GM23338 (cell line): ENCODE measurements at regions not wholly inside any gene's neighbourhood (a gene's known extent, or its start where the extent isn't known, plus 50 kb on each side); places are given as distances from the start of the nearest gene placed in this dataset.

ENCODE experiments used
- EZH2 ChIP-seq: fragments of 200-600 bp; sonication (generic); IDR thresholded peaks from one replicate; pipeline ENCODE4 v1.8.0; 2017; ENCODE audit warnings: antibody characterized with exemption, mild to moderate bottlenecking, low read depth; ENCODE audit not compliant: unreplicated experiment
- EZH2phosphoT487 ChIP-seq: fragments of 200-600 bp; sonication (generic); IDR thresholded peaks from one replicate; pipeline ENCODE4 v1.8.1; 2018; ENCODE audit warnings: antibody characterized with exemption; ENCODE audit not compliant: unreplicated experiment
- JUNB ChIP-seq: IDR thresholded peaks from one replicate; pipeline ENCODE4 v1.6.1; 2016; ENCODE audit warnings: antibody characterized with exemption; ENCODE audit not compliant: unreplicated experiment
- POLR2AphosphoS5 ChIP-seq: IDR thresholded peaks from 2 replicates; pipeline ENCODE4 v1.6.1; 2016; ENCODE audit warnings: antibody characterized with exemption, low read depth
- ZNF114 ChIP-seq: fragments of 250-450 bp; sonication (Bioruptor Pico); IDR thresholded peaks from 2 replicates; pipeline ENCODE4 v1.5.0; 2020; ENCODE audit warnings: mild to moderate bottlenecking, moderate library complexity
- TF ChIP-seq, protein P1 (sequence below), 2 experiments: fragments of 200-600 bp in 1 of 2; sonication (generic) in 1 of 2; conservative IDR thresholded peaks; 2 replicates each; pipeline versions ENCODE4 v1.5.1 to v1.6.1; 2016 to 2017; ENCODE audit warnings: antibody characterized with exemption in 2 of 2, low read depth in 2 of 2, mild to moderate bottlenecking in 2 of 2, moderate library complexity in 1 of 2
- TF ChIP-seq, protein P2 (sequence below): IDR thresholded peaks from 2 replicates; pipeline ENCODE4 v1.6.1; 2016; ENCODE audit warnings: antibody characterized with exemption

DNA sequence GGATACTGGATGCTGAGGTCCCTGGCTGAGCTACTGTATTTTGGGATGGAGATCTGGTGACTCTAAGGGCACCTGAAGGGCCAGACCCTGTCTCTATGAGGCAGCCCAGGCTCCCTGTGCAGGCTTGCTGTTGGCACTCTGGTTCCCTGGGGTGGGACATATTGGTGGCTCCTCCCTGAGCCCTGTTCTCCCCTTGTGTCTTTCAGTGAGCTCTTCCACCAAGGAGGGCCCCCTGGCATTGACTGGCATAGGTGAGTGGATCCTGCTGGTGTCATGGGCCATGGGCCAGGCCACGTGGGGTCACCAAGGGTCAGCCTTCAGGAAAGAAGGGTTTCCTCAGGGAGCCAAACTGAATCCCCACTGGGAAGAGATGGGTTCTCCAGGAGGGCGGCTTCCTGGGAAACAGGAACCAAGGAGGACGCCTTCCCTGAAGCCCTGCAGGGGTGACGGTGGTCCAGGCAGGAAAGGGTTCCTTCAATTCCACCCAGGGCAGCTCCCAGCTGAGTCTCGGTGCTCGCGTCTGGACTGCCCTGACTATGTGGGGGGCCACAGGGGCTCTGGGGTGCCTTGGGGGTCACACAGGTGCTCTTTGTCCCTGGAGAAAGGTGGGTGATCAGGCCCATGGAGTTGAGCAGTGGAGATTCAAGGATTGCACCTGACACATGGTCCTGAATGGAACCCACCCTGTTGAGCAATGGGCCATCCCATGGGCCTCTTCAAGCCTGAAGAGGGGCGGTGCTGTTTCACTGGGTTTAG lies 220.4 kb downstream of the SNRPN start:
- TF ChIP-seq EZH2: no peak
- TF ChIP-seq, protein P1, sequence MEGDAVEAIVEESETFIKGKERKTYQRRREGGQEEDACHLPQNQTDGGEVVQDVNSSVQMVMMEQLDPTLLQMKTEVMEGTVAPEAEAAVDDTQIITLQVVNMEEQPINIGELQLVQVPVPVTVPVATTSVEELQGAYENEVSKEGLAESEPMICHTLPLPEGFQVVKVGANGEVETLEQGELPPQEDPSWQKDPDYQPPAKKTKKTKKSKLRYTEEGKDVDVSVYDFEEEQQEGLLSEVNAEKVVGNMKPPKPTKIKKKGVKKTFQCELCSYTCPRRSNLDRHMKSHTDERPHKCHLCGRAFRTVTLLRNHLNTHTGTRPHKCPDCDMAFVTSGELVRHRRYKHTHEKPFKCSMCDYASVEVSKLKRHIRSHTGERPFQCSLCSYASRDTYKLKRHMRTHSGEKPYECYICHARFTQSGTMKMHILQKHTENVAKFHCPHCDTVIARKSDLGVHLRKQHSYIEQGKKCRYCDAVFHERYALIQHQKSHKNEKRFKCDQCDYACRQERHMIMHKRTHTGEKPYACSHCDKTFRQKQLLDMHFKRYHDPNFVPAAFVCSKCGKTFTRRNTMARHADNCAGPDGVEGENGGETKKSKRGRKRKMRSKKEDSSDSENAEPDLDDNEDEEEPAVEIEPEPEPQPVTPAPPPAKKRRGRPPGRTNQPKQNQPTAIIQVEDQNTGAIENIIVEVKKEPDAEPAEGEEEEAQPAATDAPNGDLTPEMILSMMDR (conservative IDR thresholded peaks at IDR 0.05; ENCODE audit: low read depth in 2 of 2): no peak
- no peak for TF ChIP-seq POLR2AphosphoS5
- no peak for TF ChIP-seq JUNB
- TF ChIP-seq, protein P2, sequence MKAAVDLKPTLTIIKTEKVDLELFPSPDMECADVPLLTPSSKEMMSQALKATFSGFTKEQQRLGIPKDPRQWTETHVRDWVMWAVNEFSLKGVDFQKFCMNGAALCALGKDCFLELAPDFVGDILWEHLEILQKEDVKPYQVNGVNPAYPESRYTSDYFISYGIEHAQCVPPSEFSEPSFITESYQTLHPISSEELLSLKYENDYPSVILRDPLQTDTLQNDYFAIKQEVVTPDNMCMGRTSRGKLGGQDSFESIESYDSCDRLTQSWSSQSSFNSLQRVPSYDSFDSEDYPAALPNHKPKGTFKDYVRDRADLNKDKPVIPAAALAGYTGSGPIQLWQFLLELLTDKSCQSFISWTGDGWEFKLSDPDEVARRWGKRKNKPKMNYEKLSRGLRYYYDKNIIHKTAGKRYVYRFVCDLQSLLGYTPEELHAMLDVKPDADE: no peak
- TF ChIP-seq ZNF114: no peak
- TF ChIP-seq EZH2phosphoT487: no peak
